Stomach smooth muscle (tissue), 2 donors: ENCODE measurements at regions not wholly inside any gene's neighbourhood (a gene's known extent, or its start where the extent isn't known, plus 50 kb on each side); places are given as distances from the start of the nearest gene placed in this dataset.
"Not testable (repeated sequence)": the region's sequence is repeated elsewhere in the genome, so short reads cannot be mapped to it uniquely, and the experiment has no call there.

Experiments
- H3K27ac ChIP-seq: one replicate; pipeline ENCODE4 v1.7.0; 2013; ENCODE audit warnings: mild to moderate bottlenecking, low read length, inconsistent platforms
- H3K27me3 ChIP-seq, 2 donors: one replicate each; pipeline ENCODE4 v1.7.0; 2013; ENCODE audit warnings: low read length in 2 of 2; ENCODE audit not compliant: insufficient read depth in 2 of 2, control insufficient read depth in 1 of 2
- H3K36me3 ChIP-seq, 2 donors: one replicate each; pipeline ENCODE4 v1.7.0; 2013; ENCODE audit warnings: low read length in 2 of 2; ENCODE audit not compliant: control insufficient read depth in 2 of 2, insufficient read depth in 2 of 2
- H3K4me1 ChIP-seq: one replicate; pipeline ENCODE4 v1.7.0; 2013; ENCODE audit warnings: low read length; ENCODE audit not compliant: control insufficient read depth, insufficient read depth
- H3K4me3 ChIP-seq, 2 donors: one replicate each; pipeline ENCODE4 v1.7.0; 2013; ENCODE audit warnings: low read length in 2 of 2
- H3K9ac ChIP-seq, 2 donors: one replicate each; pipeline ENCODE4 v1.7.0; 2013; ENCODE audit warnings: low read length in 2 of 2, mild to moderate bottlenecking in 1 of 2
- H3K9me3 ChIP-seq, 2 donors: one replicate each; pipeline ENCODE4 v1.7.0; 2013; ENCODE audit warnings: low read length in 2 of 2; ENCODE audit not compliant: control insufficient read depth in 2 of 2
- donor health status: healthy.
- donor health status: Pancreatic carcinoma.

DNA sequence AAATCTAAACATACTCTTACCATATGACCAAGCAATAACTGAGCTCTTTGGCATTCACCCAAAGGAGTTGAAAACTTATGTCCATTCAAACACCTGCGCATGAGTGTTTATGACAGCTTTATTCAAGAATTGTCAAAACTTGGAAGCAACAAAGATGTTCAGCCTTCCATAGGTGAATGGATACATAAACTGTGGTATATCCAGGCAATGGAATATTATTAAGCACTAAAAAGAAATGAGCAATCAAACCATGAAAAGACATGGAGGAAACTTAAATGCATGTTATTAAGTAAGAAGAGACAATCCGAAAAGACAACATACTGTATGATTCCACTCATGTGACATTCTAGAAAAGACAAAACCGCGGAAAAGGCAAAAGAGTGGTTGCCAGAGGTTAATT, 312.0 kb upstream of the TMC3 start:
- H3K36me3 ChIP-seq = no peaks in the 10 kb centered on the region
- H3K9ac ChIP-seq = no peak overlapping the region
- peaks cover 0 to 11% of the 10 kb centered on the region in 2 donors for H3K9me3 ChIP-seq
- no peaks in the 10 kb centered on the region for H3K4me1 ChIP-seq
- H3K4me3 ChIP-seq = no peak overlapping the region
- no peaks in the 10 kb centered on the region for H3K27me3 ChIP-seq
- no peak overlapping the region for H3K27ac ChIP-seq

DNA sequence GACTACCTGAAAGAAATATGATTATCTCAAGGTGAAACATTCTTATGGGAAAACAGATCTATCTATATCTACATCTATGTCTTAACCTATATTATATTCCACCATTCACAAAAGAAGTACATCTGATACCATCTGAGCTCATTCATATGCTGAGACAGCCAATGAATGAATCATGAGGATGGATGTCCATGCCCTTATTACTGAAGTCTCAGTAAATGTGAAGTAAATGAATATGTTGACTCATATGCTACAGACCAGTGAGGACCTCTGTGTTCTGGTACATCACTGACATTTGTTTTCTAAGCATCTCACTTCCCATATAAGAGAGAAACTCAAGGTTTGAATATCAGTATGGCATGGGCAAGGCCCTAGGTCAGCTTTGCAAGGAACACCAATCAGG, 311.2 kb upstream of the TMC3 start:
- Histone ChIP-seq H3K4me1 (no peaks in the 10 kb centered on the region), H3K9me3 (peaks cover 0 to 11% of the 10 kb centered on the region in 2 donors), H3K4me3 (no peak overlapping the region), H3K27me3 (no peaks in the 10 kb centered on the region), H3K27ac (no peak overlapping the region), H3K36me3 (no peaks in the 10 kb centered on the region), H3K9ac (no peak overlapping the region)

DNA sequence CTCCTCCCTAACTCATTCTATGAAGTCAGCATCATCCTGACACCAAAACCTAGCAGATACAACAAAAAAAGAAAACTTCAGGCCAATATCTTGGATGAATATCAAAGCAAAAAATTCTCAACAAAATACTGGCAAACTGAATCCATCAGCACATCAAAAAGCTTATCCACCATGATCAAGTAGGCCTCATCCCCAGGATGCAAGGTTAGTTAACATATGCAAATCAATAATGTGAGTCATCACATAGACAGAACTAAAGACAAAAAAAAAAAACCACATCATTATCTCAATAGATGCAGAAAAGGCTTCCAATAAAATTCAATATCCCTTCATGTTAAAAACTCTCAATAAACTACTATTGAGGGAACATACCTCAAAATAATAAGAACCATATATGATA, 306.8 kb upstream of the TMC3 start:
- Histone ChIP-seq H3K4me3 (no peak overlapping the region), H3K4me1 (no peaks in the 10 kb centered on the region), H3K36me3 (no peaks in the 10 kb centered on the region), H3K27ac (no peak overlapping the region), H3K9ac (no peak overlapping the region), H3K27me3 (no peaks in the 10 kb centered on the region), H3K9me3 (peaks cover 0 to 4% of the 10 kb centered on the region in 2 donors)

DNA sequence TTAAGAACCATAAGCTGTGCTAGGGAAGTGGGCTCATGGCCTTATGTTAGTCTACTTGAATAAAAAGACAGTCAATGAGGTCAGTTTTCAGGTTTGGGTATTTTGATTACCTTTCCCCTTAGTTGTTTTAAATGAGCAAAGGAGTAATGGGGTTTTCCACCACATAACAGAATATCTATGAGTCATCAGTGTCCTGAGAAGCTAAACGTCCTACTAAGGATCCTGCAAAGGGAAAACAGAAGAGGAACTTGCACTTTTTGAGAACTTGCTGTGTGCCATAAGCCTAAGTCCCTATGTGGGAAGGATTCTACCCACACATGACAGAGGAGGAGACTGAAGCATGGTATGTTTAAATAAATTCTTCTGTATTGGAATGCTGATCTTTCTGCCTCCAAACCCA, 292.8 kb upstream of the TMC3 start:
- Histone ChIP-seq H3K36me3 (no peaks in the 10 kb centered on the region), H3K4me1 (no peaks in the 10 kb centered on the region), H3K4me3 (no peak overlapping the region), H3K27ac (no peak overlapping the region), H3K27me3 (no peaks in the 10 kb centered on the region), H3K9me3 (no peaks in the 10 kb centered on the region), H3K9ac (no peak overlapping the region)

DNA sequence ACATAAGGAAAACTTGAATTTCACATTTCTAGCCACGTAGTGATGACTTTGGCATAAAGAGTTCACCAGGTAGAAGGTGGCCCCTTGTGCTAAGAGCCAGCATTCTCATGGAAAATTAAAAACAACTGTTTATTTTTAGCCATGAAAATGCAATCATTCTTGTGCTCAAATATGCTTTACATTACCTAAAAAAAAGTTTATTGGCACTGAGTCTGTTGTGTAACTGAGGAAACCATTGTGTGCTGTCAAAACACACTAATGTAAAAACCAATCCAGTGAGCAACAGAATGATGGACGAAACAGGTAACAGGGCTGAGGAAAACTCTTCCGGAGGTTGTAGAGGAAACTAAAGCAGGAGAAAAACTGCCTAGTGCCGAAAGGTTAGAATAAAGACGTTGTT, 287.0 kb upstream of the TMC3 start:
- Histone ChIP-seq H3K9me3 (no peaks in the 10 kb centered on the region), H3K9ac (no peak overlapping the region), H3K36me3 (no peaks in the 10 kb centered on the region), H3K4me3 (no peak overlapping the region), H3K27me3 (no peaks in the 10 kb centered on the region), H3K4me1 (no peaks in the 10 kb centered on the region), H3K27ac (no peak overlapping the region)

DNA sequence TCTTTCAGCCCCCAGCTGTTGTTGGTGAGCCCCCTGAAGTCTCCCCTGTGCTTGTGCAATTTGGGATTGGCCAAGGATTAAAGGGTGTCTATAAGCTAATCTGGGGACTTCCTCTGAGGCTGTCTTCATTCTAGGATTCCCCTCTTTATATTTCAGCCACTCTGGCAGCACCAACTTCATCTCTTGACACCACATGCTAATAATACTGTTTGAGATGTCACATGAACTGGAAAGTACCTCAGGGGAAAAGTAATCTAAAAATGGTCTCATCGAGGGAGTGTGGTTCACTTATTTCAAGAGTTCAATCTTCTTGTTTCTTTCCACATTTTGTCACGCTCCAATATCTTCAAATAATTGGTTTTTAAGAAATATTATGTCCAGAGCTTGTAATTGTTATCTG, 279.2 kb upstream of the TMC3 start:
- Histone ChIP-seq H3K27me3 (no peaks in the 10 kb centered on the region), H3K9me3 (no peaks in the 10 kb centered on the region), H3K4me3 (no peak overlapping the region), H3K9ac (no peak overlapping the region), H3K27ac (no peak overlapping the region), H3K36me3 (no peaks in the 10 kb centered on the region), H3K4me1 (no peaks in the 10 kb centered on the region)

DNA sequence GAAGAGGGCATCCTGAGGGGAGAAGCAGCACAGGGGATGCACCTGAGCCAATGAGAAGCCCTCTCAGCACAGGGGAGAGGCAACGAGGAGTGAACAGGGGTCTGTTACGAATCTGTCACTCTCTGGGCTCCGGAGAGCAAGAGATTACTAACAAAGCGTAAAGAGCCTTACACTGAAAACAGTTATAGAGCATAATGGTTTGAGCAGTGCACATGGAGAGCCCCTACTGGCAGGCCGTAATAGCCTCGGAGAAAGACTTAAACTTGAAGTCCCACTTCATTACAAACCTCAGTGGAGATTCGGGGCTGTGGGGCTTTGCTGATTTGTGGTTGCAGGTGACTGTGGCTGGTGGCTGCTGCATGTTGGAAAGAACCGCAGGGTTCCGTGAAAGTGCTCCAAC, 271.5 kb upstream of the TMC3 start:
- Histone ChIP-seq H3K27me3 (no peaks in the 10 kb centered on the region), H3K27ac (no peak overlapping the region), H3K9me3 (no peaks in the 10 kb centered on the region), H3K36me3 (no peaks in the 10 kb centered on the region), H3K9ac (no peak overlapping the region), H3K4me3 (no peak overlapping the region), H3K4me1 (no peaks in the 10 kb centered on the region)

DNA sequence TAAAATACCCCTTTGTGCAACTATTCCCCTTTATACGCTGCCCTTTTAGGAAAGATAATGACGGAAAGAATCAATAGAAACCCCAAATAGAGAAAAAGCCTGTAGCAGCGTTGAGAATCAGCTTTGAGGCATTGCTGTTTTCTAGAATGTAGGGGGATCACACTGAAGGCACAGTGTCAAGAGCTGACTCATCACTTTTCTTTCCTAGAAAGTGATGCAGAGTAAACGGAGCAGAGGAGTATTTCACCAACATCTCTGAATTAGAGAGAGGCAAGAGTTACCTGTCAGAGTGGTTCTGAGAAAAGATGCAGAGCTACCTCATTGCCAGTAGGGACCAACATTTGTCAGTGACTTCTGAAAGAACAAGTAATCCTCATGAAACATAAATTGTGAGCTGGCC, 269.8 kb upstream of the TMC3 start:
- Histone ChIP-seq H3K9me3 (no peaks in the 10 kb centered on the region), H3K4me3 (no peak overlapping the region), H3K27ac (no peak overlapping the region), H3K4me1 (no peaks in the 10 kb centered on the region), H3K36me3 (no peaks in the 10 kb centered on the region), H3K9ac (no peak overlapping the region), H3K27me3 (no peaks in the 10 kb centered on the region)

DNA sequence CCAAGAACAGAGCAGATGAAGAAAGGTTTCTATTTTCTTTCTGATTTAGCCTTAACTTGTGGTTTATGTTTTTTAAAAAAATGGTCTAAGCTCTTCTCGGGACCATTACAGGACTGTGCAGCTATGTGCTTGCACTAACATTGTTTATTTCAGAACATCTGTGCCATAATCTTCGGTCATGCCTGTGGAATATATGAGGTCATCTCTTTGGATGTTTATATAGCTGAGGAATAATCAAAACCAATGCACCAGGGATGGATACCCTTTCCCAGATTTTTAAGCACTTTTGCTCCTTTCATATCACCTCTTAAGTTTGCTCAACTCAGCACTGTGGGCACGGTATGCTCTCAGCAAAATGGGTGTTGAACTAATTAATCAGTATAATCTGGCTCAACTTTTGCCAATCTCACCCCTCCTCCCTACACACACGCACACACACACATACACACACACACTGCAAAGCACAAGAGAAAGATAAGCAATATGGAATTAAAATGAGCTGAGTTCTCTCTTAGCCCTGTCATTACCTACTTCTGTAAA, 268.5 kb upstream of the TMC3 start:
- Histone ChIP-seq H3K4me3 (no peak overlapping the region), H3K27ac (no peak overlapping the region), H3K27me3 (no peaks in the 10 kb centered on the region), H3K9ac (no peak overlapping the region), H3K9me3 (no peaks in the 10 kb centered on the region), H3K36me3 (no peaks in the 10 kb centered on the region), H3K4me1 (no peaks in the 10 kb centered on the region)

DNA sequence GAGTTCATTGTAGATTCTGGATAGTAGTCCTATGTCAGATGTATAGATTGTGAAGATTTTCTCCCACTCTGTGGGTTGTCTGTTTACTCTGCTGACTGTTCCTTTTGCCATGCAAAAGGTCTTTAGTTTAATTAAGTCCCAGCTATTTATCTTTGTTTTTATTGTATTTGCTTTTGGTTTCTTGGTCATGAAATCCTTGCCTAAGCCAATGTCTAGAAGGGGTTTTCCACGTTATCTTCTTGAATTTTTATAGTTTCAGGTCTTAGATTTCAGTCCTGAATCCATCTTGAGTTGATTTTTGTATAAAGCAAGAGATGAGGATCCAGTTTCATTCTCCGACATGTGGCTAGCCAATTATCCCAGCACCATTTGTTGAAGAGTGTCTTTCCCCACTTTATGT, 262.1 kb upstream of the TMC3 start:
- H3K4me3 ChIP-seq, H3K27ac ChIP-seq, H3K36me3 ChIP-seq, H3K9me3 ChIP-seq, H3K27me3 ChIP-seq, H3K4me1 ChIP-seq, H3K9ac ChIP-seq: not testable (repeated sequence)

DNA sequence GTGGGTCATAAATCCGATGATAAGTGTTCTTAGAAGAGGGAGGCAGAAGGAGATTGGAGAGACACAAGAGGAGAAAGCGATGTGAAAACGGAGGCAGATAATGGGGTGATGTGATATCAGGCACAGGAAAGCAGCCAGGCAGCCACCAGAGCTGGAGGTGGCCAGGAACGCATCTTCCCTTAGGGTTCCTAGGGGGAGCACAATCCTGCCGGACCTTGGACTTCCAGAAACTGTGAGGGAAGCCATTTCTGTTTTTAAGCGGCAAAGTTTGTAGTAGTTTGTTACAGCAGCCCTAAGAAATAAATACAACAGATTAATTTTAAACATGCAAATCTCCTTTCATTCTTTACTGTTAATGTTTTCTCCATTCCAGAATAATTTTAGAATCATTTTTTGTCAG, 259.9 kb upstream of the TMC3 start:
- H3K4me1 ChIP-seq = no peaks in the 10 kb centered on the region
- no peak overlapping the region for H3K9ac ChIP-seq
- no peak overlapping the region for H3K27ac ChIP-seq
- no peaks in the 10 kb centered on the region for H3K27me3 ChIP-seq
- H3K9me3 ChIP-seq = no peaks in the 10 kb centered on the region
- no peak overlapping the region for H3K4me3 ChIP-seq
- H3K36me3 ChIP-seq = no peaks in the 10 kb centered on the region
